ENCODE measurements at regions not wholly inside any gene's neighbourhood (a gene's known extent, or its start where the extent isn't known, plus 50 kb on each side); places are given as distances from the start of the nearest gene placed in this dataset.

DNA sequence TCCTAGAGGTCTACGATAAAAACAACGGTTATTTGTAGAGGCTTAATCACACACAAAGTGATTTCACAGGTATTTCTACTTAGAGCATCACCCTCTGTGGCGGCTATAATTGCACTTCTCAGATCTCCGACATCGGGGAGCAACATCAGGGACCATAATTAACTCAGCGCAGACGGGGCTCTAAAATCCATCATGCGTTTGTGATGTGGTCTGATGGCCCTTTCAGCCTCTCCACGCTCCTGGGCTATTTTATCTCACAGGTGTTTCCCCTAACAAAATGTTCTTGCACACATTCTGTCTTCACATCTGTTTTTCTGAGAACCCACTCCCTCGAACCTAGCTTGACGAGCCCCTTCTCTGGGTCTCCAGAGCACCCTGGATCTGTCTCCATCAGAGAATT is 146.3 kb upstream of the DUSP10 start:
- TF ChIP-seq CTCF (conservative IDR thresholded peaks at IDR 0.05; ENCODE audit: low read depth, low read length), result no peak
- no peak for TF ChIP-seq EZH2 (IDR thresholded peaks at IDR 0.05; ENCODE audit: low read length, unreplicated experiment)
- TF ChIP-seq EZH2phosphoT487 (IDR thresholded peaks at IDR 0.05; ENCODE audit: borderline replicate concordance, low read length), result no peak

All from PC-3 (cell line).